ENCODE measurements at regions not wholly inside any gene's neighbourhood (a gene's known extent, or its start where the extent isn't known, plus 50 kb on each side); places are given as distances from the start of the nearest gene placed in this dataset.

DNA sequence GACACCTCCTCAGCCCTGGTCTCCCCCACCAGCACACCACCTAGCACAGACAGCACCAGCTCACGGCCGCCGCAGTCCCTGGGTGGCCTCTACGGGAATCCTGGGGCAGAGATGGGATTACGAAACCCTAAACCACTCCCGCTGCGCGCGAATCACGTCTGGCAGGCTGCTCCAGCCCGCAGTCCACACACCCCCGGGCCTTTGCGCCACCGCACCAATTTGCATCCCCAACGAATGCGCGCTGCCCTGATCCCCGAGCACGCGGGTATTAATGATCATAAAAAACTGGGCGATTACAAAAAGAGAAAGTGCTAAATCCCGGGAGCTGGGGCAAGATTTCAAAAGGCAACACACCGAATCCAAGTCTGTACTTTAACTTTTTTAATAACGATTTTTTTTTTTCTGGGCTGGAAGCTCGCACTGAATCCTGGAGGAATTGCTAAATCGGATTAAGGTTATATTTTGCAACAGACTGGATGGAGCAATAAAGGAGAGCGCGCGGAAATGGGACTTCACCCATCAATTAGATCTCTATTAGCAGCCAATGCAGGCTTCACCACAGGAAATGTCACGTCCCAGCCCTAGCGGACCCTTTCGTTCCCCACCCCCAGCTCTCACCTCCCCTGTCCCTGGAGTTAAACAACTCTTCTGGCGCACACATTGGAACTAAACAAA lies 69.8 kb upstream of the TMEM33 start:
- intact Hi-C loops (cut with micrococcal nuclease), result no loop called here
- no peaks in the 10 kb centered on the region for H3K36me3 ChIP-seq (ENCODE audit: control insufficient read depth, insufficient read depth, low read length)
- TF ChIP-seq, protein P1, sequence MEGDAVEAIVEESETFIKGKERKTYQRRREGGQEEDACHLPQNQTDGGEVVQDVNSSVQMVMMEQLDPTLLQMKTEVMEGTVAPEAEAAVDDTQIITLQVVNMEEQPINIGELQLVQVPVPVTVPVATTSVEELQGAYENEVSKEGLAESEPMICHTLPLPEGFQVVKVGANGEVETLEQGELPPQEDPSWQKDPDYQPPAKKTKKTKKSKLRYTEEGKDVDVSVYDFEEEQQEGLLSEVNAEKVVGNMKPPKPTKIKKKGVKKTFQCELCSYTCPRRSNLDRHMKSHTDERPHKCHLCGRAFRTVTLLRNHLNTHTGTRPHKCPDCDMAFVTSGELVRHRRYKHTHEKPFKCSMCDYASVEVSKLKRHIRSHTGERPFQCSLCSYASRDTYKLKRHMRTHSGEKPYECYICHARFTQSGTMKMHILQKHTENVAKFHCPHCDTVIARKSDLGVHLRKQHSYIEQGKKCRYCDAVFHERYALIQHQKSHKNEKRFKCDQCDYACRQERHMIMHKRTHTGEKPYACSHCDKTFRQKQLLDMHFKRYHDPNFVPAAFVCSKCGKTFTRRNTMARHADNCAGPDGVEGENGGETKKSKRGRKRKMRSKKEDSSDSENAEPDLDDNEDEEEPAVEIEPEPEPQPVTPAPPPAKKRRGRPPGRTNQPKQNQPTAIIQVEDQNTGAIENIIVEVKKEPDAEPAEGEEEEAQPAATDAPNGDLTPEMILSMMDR (IDR thresholded peaks at IDR 0.05), result no peak
- H3K9me3 ChIP-seq (ENCODE audit: control insufficient read depth, insufficient read depth, low read length), result no peaks in the 10 kb centered on the region
- peaks cover 40% of the 10 kb centered on the region for H3K27me3 ChIP-seq (ENCODE audit: control insufficient read depth, insufficient read depth, low read length)
- H3K4me3 ChIP-seq (ENCODE audit: low read length), result no peak overlapping the region
- 15% methylated on average over 32 of the region's 33 CpGs for WGBS (ENCODE audit: insufficient coverage)
- Mint-ChIP-seq H3K4me1 (no peaks in the 10 kb centered on the region), H3K27ac (no peak overlapping the region), H3K36me3 (no peaks in the 10 kb centered on the region), H3K4me3 (no peak overlapping the region), H3K9me3 (no peaks in the 10 kb centered on the region), H3K27me3 (ENCODE audit: low read depth in 2 of 2) (peaks cover 51 to 61% of the 10 kb centered on the region in 2 donors)
- DNase-seq (no peak), ATAC-seq (no peak)
- H3K4me1 ChIP-seq (ENCODE audit: control insufficient read depth, insufficient read depth, low read length), result peaks cover 4% of the 10 kb centered on the region
- H3K27ac ChIP-seq (ENCODE audit: low read length), result no peak overlapping the region

DNA sequence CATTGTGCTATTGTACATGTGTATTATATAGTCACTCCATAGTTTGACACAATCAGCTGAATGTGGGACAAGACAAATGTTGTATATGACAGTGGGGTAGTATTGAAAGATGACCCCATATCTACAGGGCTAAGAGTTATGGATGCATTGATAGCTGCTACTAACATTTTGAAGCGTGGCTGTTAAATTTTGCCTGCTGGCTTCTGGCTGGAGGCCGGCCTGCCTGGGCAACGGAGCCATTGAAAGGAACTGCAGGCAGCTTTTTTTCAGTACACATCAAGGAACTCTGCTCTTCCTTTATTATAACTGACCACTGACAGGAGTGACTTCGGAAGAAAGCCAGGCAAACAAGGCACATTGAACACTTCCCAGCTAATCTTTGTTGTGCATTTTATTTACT lies 76.1 kb upstream of the TMEM33 start:
- peaks cover 37 to 42% of the 10 kb centered on the region in 2 donors for H3K27me3 Mint-ChIP-seq (ENCODE audit: low read depth in 2 of 2)
- WGBS (ENCODE audit: insufficient coverage), result 68% methylated on average over 4 of the region's 4 CpGs
- Histone ChIP-seq H3K4me1 (ENCODE audit: control insufficient read depth, insufficient read depth, low read length) (no peaks in the 10 kb centered on the region), H3K27me3 (ENCODE audit: control insufficient read depth, insufficient read depth, low read length) (peaks cover 7% of the 10 kb centered on the region), H3K27ac (ENCODE audit: low read length) (no peak overlapping the region), H3K4me3 (ENCODE audit: low read length) (no peak overlapping the region), H3K9me3 (ENCODE audit: control insufficient read depth, insufficient read depth, low read length) (no peaks in the 10 kb centered on the region), H3K36me3 (ENCODE audit: control insufficient read depth, insufficient read depth, low read length) (no peaks in the 10 kb centered on the region)
- H3K4me1 Mint-ChIP-seq, result no peaks in the 10 kb centered on the region
- H3K36me3 Mint-ChIP-seq, result no peaks in the 10 kb centered on the region
- TF ChIP-seq, protein P1 (IDR thresholded peaks at IDR 0.05), result no peak
- DNase-seq, result no peak
- no peaks in the 10 kb centered on the region for H3K9me3 Mint-ChIP-seq
- ATAC-seq, result no peak
- H3K27ac Mint-ChIP-seq, result no peak overlapping the region
- intact Hi-C loops (cut with micrococcal nuclease), result no loop called here
- H3K4me3 Mint-ChIP-seq, result no peak overlapping the region

DNA sequence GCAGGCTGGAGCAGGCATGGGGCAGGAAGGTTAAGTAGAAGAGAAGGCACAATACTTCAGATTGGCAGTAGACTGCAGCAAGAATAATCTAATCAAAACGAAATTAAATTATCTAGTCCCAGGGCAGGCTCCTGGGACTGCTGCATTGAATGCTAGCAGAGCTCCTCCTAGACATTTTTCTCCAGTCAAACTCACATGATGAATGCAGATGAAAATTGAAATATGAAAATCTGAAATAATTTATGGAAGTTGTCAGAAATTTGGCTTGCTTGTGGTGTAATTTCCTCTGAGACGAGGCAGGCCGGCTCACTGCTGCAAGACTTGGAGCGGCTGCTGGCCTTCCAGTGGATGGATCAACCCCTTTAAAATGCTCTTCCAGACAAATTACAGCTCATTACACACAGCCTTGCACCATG lies 78.0 kb upstream of the TMEM33 start:
- intact Hi-C loops (cut with micrococcal nuclease), result no loop called here
- ATAC-seq, result no peak

More for the DNA sequence above, 78.0 kb upstream of the TMEM33 start:
- WGBS (ENCODE audit: insufficient coverage), result 51% methylated on average over 4 of the region's 4 CpGs
- Histone ChIP-seq H3K4me1 (ENCODE audit: control insufficient read depth, insufficient read depth, low read length) (no peaks in the 10 kb centered on the region), H3K27me3 (ENCODE audit: control insufficient read depth, insufficient read depth, low read length) (peaks cover 3% of the 10 kb centered on the region), H3K9me3 (ENCODE audit: control insufficient read depth, insufficient read depth, low read length) (no peaks in the 10 kb centered on the region), H3K36me3 (ENCODE audit: control insufficient read depth, insufficient read depth, low read length) (no peaks in the 10 kb centered on the region), H3K27ac (ENCODE audit: low read length) (no peak overlapping the region), H3K4me3 (ENCODE audit: low read length) (no peak overlapping the region)
- TF ChIP-seq, protein P1 (IDR thresholded peaks at IDR 0.05), result no peak
- no peak overlapping the region for H3K27ac Mint-ChIP-seq
- no peaks in the 10 kb centered on the region for H3K36me3 Mint-ChIP-seq
- DNase-seq, result no peak
- no peaks in the 10 kb centered on the region for H3K4me1 Mint-ChIP-seq
- H3K4me3 Mint-ChIP-seq, result no peak overlapping the region
- H3K27me3 Mint-ChIP-seq (ENCODE audit: low read depth in 2 of 2), result peaks cover 32 to 36% of the 10 kb centered on the region in 2 donors
- no peaks in the 10 kb centered on the region for H3K9me3 Mint-ChIP-seq
